ENCODE measurements at regions not wholly inside any gene's neighbourhood (a gene's known extent, or its start where the extent isn't known, plus 50 kb on each side); places are given as distances from the start of the nearest gene placed in this dataset.

DNA sequence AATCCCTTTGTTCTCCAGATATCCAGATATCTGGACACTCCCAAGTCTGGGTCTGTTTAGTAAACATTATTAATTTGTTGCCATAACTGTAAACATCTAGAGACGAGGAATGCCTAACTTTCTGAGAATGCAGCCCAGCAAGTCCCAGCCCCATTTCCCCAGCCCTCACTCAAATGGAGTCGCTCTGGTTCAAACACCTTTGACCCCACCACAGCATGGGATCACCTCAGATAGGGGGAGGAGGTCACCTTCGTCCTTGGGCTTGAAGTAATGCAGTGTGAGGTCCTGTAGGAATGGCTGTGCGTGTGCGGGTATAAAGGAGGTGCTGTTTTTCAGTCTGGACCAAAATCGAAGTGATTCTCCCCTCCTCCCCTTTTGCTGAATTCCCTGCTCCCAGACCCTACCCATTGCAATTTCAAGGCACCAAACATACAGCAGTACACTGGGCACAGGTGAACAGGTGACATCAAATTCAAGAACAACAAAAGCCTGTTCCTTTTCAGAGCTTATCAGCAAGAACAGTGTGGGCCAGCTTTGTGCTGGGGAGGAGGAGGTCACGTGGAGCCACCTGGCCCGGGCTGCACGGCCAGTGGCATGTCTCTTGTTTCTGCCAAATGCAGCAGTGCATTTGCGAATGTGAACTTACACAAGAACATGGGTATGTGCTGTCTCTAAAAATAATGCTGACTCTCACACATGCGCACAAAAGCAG, 57.5 kb upstream of the TRPM1 start:
- Histone ChIP-seq H3K4me2 (ENCODE audit: low read depth, low read length) (no peak overlapping the region), H3K36me3 (replicated peaks; ENCODE audit: insufficient read depth, low read length) (no peaks in the 10 kb centered on the region), H3K9ac (ENCODE audit: low read length) (no peak overlapping the region), H3K27ac (ENCODE audit: low read length) (no peak overlapping the region), H3K9me3 (replicated peaks; ENCODE audit: insufficient read depth, low read length) (no peaks in the 10 kb centered on the region), H2AFZ (ENCODE audit: low read length) (no peak overlapping the region), H3K79me2 (ENCODE audit: low read length) (no peaks in the 10 kb centered on the region), H3K27me3 (replicated peaks; ENCODE audit: insufficient read depth, low read length) (no peaks in the 10 kb centered on the region), H4K20me1 (ENCODE audit: insufficient read depth, low read length) (no peaks in the 10 kb centered on the region), H3K4me1 (ENCODE audit: low read length) (peaks cover 9% of the 10 kb centered on the region), H3F3A (ENCODE audit: insufficient read depth, low read length) (no peaks in the 10 kb centered on the region), H3K4me3 (ENCODE audit: low read length) (no peak overlapping the region), H3K9me2 (replicated peaks; ENCODE audit: insufficient read depth, low read length) (no peaks in the 10 kb centered on the region)
- TF ChIP-seq EZH2 (optimal IDR thresholded peaks at IDR 0.05; ENCODE audit: low read depth, low read length) = no peak
- no peak for TF ChIP-seq EZH2phosphoT487 (IDR thresholded peaks at IDR 0.05; ENCODE audit: low read length)
- TF ChIP-seq, protein P1, sequence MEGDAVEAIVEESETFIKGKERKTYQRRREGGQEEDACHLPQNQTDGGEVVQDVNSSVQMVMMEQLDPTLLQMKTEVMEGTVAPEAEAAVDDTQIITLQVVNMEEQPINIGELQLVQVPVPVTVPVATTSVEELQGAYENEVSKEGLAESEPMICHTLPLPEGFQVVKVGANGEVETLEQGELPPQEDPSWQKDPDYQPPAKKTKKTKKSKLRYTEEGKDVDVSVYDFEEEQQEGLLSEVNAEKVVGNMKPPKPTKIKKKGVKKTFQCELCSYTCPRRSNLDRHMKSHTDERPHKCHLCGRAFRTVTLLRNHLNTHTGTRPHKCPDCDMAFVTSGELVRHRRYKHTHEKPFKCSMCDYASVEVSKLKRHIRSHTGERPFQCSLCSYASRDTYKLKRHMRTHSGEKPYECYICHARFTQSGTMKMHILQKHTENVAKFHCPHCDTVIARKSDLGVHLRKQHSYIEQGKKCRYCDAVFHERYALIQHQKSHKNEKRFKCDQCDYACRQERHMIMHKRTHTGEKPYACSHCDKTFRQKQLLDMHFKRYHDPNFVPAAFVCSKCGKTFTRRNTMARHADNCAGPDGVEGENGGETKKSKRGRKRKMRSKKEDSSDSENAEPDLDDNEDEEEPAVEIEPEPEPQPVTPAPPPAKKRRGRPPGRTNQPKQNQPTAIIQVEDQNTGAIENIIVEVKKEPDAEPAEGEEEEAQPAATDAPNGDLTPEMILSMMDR (IDR thresholded peaks at IDR 0.05; ENCODE audit: low read length) = no peak
- DNase-seq = no peak

DNA sequence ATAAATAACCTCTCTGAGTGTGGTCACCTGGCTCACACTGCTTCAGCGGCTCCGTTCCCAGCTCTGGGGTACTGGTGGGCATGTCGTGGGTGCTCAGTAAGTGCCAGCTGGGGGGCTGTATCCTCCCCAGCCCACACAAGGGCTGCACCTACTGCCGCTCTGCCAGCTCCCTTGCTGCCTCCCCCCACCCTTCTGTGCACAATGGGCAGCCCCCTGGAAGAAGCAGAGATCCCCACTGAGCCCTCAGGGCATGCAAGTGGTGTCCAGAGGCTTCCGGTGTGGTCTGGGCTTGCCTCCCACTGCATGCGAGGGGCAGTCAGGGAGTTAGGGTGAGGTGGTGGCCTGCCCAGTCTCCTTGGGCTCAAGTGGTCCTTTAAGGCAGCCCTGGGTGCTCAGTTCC, 58.3 kb upstream of the TRPM1 start:
- no peak for TF ChIP-seq EZH2phosphoT487 (IDR thresholded peaks at IDR 0.05; ENCODE audit: low read length)
- TF ChIP-seq EZH2 (optimal IDR thresholded peaks at IDR 0.05; ENCODE audit: low read depth, low read length) = no peak
- TF ChIP-seq, protein P1 (IDR thresholded peaks at IDR 0.05; ENCODE audit: low read length) = no peak
- Histone ChIP-seq H3K9ac (ENCODE audit: low read length) (no peak overlapping the region), H3K9me3 (replicated peaks; ENCODE audit: insufficient read depth, low read length) (no peaks in the 10 kb centered on the region), H4K20me1 (ENCODE audit: insufficient read depth, low read length) (no peaks in the 10 kb centered on the region), H3K36me3 (replicated peaks; ENCODE audit: insufficient read depth, low read length) (no peaks in the 10 kb centered on the region), H3K4me1 (ENCODE audit: low read length) (peaks cover 9% of the 10 kb centered on the region), H3K4me2 (ENCODE audit: low read depth, low read length) (no peak overlapping the region), H3K79me2 (ENCODE audit: low read length) (no peaks in the 10 kb centered on the region), H3K4me3 (ENCODE audit: low read length) (no peak overlapping the region), H3K27ac (ENCODE audit: low read length) (no peak overlapping the region), H3F3A (ENCODE audit: insufficient read depth, low read length) (no peaks in the 10 kb centered on the region), H3K9me2 (replicated peaks; ENCODE audit: insufficient read depth, low read length) (no peaks in the 10 kb centered on the region), H2AFZ (ENCODE audit: low read length) (no peak overlapping the region), H3K27me3 (replicated peaks; ENCODE audit: insufficient read depth, low read length) (no peaks in the 10 kb centered on the region)
- no peak for DNase-seq

DNA sequence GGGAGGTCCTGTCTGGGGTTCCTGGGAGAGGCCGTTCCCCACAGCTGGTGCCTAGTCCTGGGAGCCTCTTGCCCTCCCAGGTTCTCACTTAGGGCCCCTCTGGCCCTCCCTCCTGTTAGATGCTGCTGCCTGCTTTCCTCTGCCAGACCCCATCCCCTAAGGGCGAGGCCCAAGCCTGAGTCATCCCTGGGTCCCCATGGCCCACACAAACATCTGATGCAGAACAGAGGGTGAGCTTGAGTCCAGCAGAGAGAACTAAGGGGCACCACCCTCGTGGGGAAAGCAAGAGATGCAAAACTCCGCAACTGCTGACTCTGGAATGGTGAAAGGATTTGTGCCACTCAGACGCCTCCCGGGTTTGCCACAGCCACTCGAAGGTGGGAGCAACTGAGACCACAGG, 58.8 kb upstream of the TRPM1 start:
- DNase-seq = no peak
- Histone ChIP-seq H3K79me2 (ENCODE audit: low read length) (no peaks in the 10 kb centered on the region), H3F3A (ENCODE audit: insufficient read depth, low read length) (no peaks in the 10 kb centered on the region), H3K4me2 (ENCODE audit: low read depth, low read length) (no peak overlapping the region), H3K9me2 (replicated peaks; ENCODE audit: insufficient read depth, low read length) (no peaks in the 10 kb centered on the region), H3K9me3 (replicated peaks; ENCODE audit: insufficient read depth, low read length) (no peaks in the 10 kb centered on the region), H3K4me1 (ENCODE audit: low read length) (peaks cover 9% of the 10 kb centered on the region), H4K20me1 (ENCODE audit: insufficient read depth, low read length) (no peaks in the 10 kb centered on the region), H3K9ac (ENCODE audit: low read length) (no peak overlapping the region), H3K36me3 (replicated peaks; ENCODE audit: insufficient read depth, low read length) (no peaks in the 10 kb centered on the region), H3K27me3 (replicated peaks; ENCODE audit: insufficient read depth, low read length) (no peaks in the 10 kb centered on the region), H3K4me3 (ENCODE audit: low read length) (no peak overlapping the region), H2AFZ (ENCODE audit: low read length) (no peak overlapping the region), H3K27ac (ENCODE audit: low read length) (no peak overlapping the region)
- TF ChIP-seq EZH2phosphoT487 (IDR thresholded peaks at IDR 0.05; ENCODE audit: low read length) = no peak
- TF ChIP-seq, protein P1 (IDR thresholded peaks at IDR 0.05; ENCODE audit: low read length) = no peak
- no peak for TF ChIP-seq EZH2 (optimal IDR thresholded peaks at IDR 0.05; ENCODE audit: low read depth, low read length)

Measured in MM.1S (cell line).